Calu3 (cell line): ENCODE measurements at regions not wholly inside any gene's neighbourhood (a gene's known extent, or its start where the extent isn't known, plus 50 kb on each side); places are given as distances from the start of the nearest gene placed in this dataset.

Source experiments
- BruUV-seq: library from RNA; stranded (reverse); fragments of 400-500 nt; replicated peaks from 2 replicates; lab custom pipeline; 2021; lab: Mats Ljungman, UMichigan
- CTCF ChIA-PET: fragments of 300-600 bp; sonication (Branson Sonifier 250); formaldehyde crosslinking; loops from one replicate; lab custom pipeline; 2022; ENCODE audit warnings: antibody characterized with exemption; lab: Charles Lee
- DNase-seq: peaks from one replicate; pipeline ENCODE4 v3.0.0; 2022
- H3K27ac Mint-ChIP-seq: one replicate; pipeline ENCODE4 v1.8.0; 2022; ENCODE audit warnings: mixed read lengths; ENCODE audit not compliant: unreplicated experiment
- H3K27me3 Mint-ChIP-seq: one replicate; pipeline ENCODE4 v1.8.0; 2022; ENCODE audit warnings: mixed read lengths; ENCODE audit not compliant: unreplicated experiment
- H3K36me3 Mint-ChIP-seq: one replicate; pipeline ENCODE4 v1.8.0; 2022; ENCODE audit warnings: mild to moderate bottlenecking, moderate library complexity, mixed read lengths; ENCODE audit not compliant: insufficient read depth, unreplicated experiment
- H3K4me1 Mint-ChIP-seq: one replicate; pipeline ENCODE4 v1.8.0; 2022; ENCODE audit warnings: mild to moderate bottlenecking, low read depth, mixed read lengths; ENCODE audit not compliant: unreplicated experiment
- H3K4me3 Mint-ChIP-seq: one replicate; pipeline ENCODE4 v1.8.0; 2022; ENCODE audit warnings: mild to moderate bottlenecking, low read depth, moderate library complexity, mixed read lengths; ENCODE audit not compliant: unreplicated experiment
- H3K9me3 Mint-ChIP-seq: one replicate; pipeline ENCODE4 v1.8.0; 2022; ENCODE audit warnings: low read depth, mixed read lengths; ENCODE audit not compliant: unreplicated experiment
- CTCF ChIP-seq: fragments of 200-600 bp; IDR thresholded peaks from one replicate; pipeline ENCODE4 v1.8.0; 2022; ENCODE audit warnings: antibody characterized with exemption; ENCODE audit not compliant: unreplicated experiment
- intact Hi-C: fragments of 100-400 bp; cut with micrococcal nuclease; formaldehyde crosslinking; loops from one replicate; pipeline ENCODE4 v1.10.0; 2022; ENCODE audit not compliant: unreplicated experiment

- CTCF ChIA-PET = interaction anchor here (0.7 kb wide), 1 partner anchor 21 kb away, joined by 3 read pairs; no protein-coding TSS in a partner anchor
- H3K27me3 Mint-ChIP-seq = no peaks in the 10 kb centered on the region
- no peaks in the 10 kb centered on the region for H3K36me3 Mint-ChIP-seq
- H3K27ac Mint-ChIP-seq = no peak overlapping the region
- no TSS peak for BruUV-seq
- DNase-seq = no peak
- H3K4me1 Mint-ChIP-seq = no peaks in the 10 kb centered on the region
- H3K9me3 Mint-ChIP-seq = peaks cover 4% of the 10 kb centered on the region
- TF ChIP-seq CTCF = no peak
- intact Hi-C loops = no loop called here
- no peak overlapping the region for H3K4me3 Mint-ChIP-seq
Observed at GRCh38 chr7:41416208-41416595, 286.7 kb downstream of the INHBA start.

DNA sequence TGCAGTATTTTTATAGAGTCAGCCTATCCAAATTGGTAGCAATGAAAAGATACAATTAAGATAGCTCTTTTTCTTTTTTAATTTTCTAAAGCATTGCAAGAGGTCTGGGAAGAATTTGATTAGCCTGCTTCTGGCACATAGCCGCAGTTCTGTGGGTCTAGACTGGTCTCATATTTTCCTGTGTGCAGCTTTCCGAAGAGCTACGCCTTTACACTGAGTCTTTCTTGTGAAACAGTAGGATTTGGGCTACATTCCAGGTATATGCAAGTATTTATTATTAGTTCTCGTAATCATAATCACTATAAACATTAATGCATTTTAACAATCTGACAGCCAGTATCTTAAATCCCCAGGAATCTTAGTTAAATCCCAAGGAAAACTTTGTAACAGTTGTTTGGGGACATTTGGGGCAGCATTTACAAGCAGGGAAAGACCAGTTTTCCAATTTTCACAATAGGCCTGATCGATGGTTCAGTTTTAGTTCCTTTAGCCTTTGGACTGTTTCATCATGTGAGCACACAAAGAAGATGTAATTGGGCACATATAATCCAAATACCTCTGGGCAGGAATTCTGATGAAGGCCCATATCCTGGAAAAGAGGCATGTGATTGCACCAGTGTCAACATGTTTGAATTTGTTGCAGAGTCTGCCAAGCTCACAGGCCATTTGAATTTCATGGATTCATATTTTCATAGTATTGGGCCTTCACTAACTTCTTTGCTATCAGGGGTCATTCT, 287.3 kb downstream of the INHBA start:
- peaks cover 4% of the 10 kb centered on the region for H3K9me3 Mint-ChIP-seq
- BruUV-seq = no TSS peak
- no peak overlapping the region for H3K27ac Mint-ChIP-seq
- intact Hi-C loops = no loop called here
- no peaks in the 10 kb centered on the region for H3K27me3 Mint-ChIP-seq
- H3K36me3 Mint-ChIP-seq = no peaks in the 10 kb centered on the region
- no peak for DNase-seq
- H3K4me3 Mint-ChIP-seq = no peak overlapping the region
- H3K4me1 Mint-ChIP-seq = no peaks in the 10 kb centered on the region
- TF ChIP-seq CTCF = no peak
- CTCF ChIA-PET = interaction anchor here (0.7 kb wide), 1 partner anchor 22 kb away, joined by 3 read pairs; no protein-coding TSS in a partner anchor

- BruUV-seq = no TSS peak
- Mint-ChIP-seq H3K27me3 (no peaks in the 10 kb centered on the region), H3K9me3 (peaks cover 4% of the 10 kb centered on the region), H3K36me3 (no peaks in the 10 kb centered on the region), H3K27ac (no peak overlapping the region), H3K4me3 (no peak overlapping the region), H3K4me1 (no peaks in the 10 kb centered on the region)
- no peak for DNase-seq
- CTCF ChIA-PET = no interaction called here
- intact Hi-C loops = no loop called here
- no peak for TF ChIP-seq CTCF
Observed at GRCh38 chr7:41415051-41415450, 287.8 kb downstream of the INHBA start.

- no peak for TF ChIP-seq CTCF
- CTCF ChIA-PET = no interaction called here
- H3K27me3 Mint-ChIP-seq = no peaks in the 10 kb centered on the region
- H3K9me3 Mint-ChIP-seq = peaks cover 4% of the 10 kb centered on the region
- H3K27ac Mint-ChIP-seq = no peak overlapping the region
- peaks cover 13% of the 10 kb centered on the region for H3K4me1 Mint-ChIP-seq
- DNase-seq = no peak
- no peaks in the 10 kb centered on the region for H3K36me3 Mint-ChIP-seq
- no peak overlapping the region for H3K4me3 Mint-ChIP-seq
- no TSS peak for BruUV-seq
- intact Hi-C loops = no loop called here
Observed at GRCh38 chr7:41404375-41405074, 298.4 kb downstream of the INHBA start.
